HEK293 (cell line): ENCODE measurements at regions not wholly inside any gene's neighbourhood (a gene's known extent, or its start where the extent isn't known, plus 50 kb on each side); places are given as distances from the start of the nearest gene placed in this dataset.

ENCODE experiments used
- CTCF ChIA-PET: fragments of 350-600 bp; formaldehyde crosslinking; extraction: SDS; loops from one replicate; lab custom pipeline; 2021; ENCODE audit warnings: antibody characterized with exemption; lab: Yijun Ruan, JAX
- POLR2A ChIA-PET: fragments of 300-600 bp; formaldehyde crosslinking; extraction: SDS; loops from one replicate; lab custom pipeline; 2020; ENCODE audit warnings: antibody characterized with exemption, inconsistent platforms; lab: Yijun Ruan, JAX
- H3K27ac ChIP-seq: fragments of 200-500 bp; sonication (Bioruptor generic); 2 replicates; pipeline ENCODE4 v1.5.1; 2014; ENCODE audit warnings: low read depth, low read length, control low read depth, inconsistent platforms; ENCODE audit errors: extremely low read depth
- H3K36me3 ChIP-seq, 2 experiments: fragments of 200-500 bp in 1 of 2; sonication (Bioruptor generic) in 1 of 2; 1 replicate in 1 of 2; 2 replicates in 1 of 2; pipeline ENCODE4 v1.5.1; 2014 to 2017; ENCODE audit warnings: inconsistent platforms in 2 of 2, low read length in 2 of 2; ENCODE audit not compliant: control insufficient read depth in 2 of 2, insufficient read depth in 1 of 2
- H3K4me1 ChIP-seq: fragments of 200-500 bp; sonication (Bioruptor generic); 2 replicates; pipeline ENCODE4 v1.5.1; 2014; ENCODE audit warnings: mild to moderate bottlenecking, low read length, inconsistent platforms; ENCODE audit not compliant: control insufficient read depth, insufficient read depth
- H3K4me3 ChIP-seq: 2 replicates; pipeline ENCODE4 v1.5.1; 2011; ENCODE audit warnings: low read depth, mild to moderate bottlenecking, control low read depth, low read length, moderate library complexity
- H3K9me3 ChIP-seq: fragments of 200-500 bp; sonication (Bioruptor generic); 2 replicates; pipeline ENCODE4 v1.5.1; 2014; ENCODE audit warnings: low read depth, low read length, inconsistent platforms; ENCODE audit not compliant: control insufficient read depth, insufficient read depth
- SP2 ChIP-seq: fragments of 450-650 bp; formaldehyde crosslinking; IDR thresholded peaks from 2 replicates; pipeline ENCODE4 v1.5.1; 2016; ENCODE audit warnings: missing biosample characterization, missing genetic modification characterization
- ZNF214 ChIP-seq: fragments of 450-650 bp; formaldehyde crosslinking; IDR thresholded peaks from 2 replicates; pipeline ENCODE4 v1.5.1; 2017; ENCODE audit warnings: missing biosample characterization, mild to moderate bottlenecking, missing genetic modification characterization, borderline replicate concordance
- ZNF223 ChIP-seq: fragments of 450-650 bp; formaldehyde crosslinking; IDR thresholded peaks from 2 replicates; pipeline ENCODE4 v1.5.1; 2016; ENCODE audit warnings: missing biosample characterization, missing genetic modification characterization
- ZNF433 ChIP-seq: fragments of 450-650 bp; formaldehyde crosslinking; IDR thresholded peaks from 2 replicates; pipeline ENCODE4 v1.5.1; 2016; ENCODE audit warnings: missing biosample characterization, missing genetic modification characterization, low read depth
- ZNF48 ChIP-seq: fragments of 450-650 bp; formaldehyde crosslinking; IDR thresholded peaks from 2 replicates; pipeline ENCODE4 v1.5.1; 2016; ENCODE audit warnings: missing biosample characterization, missing genetic modification characterization
- ZNF544 ChIP-seq: fragments of 450-650 bp; formaldehyde crosslinking; IDR thresholded peaks from 2 replicates; pipeline ENCODE4 v1.5.0; 2017; ENCODE audit warnings: missing biosample characterization, missing genetic modification characterization
- ZNF610 ChIP-seq: fragments of 450-650 bp; formaldehyde crosslinking; IDR thresholded peaks from 2 replicates; pipeline ENCODE4 v1.5.1; 2016; ENCODE audit warnings: missing biosample characterization, missing genetic modification characterization, borderline replicate concordance
- ZNF623 ChIP-seq: fragments of 450-650 bp; formaldehyde crosslinking; IDR thresholded peaks from 2 replicates; pipeline ENCODE4 v1.5.1; 2016; ENCODE audit warnings: missing biosample characterization, missing genetic modification characterization
- ZNF629 ChIP-seq: fragments of 450-650 bp; formaldehyde crosslinking; IDR thresholded peaks from 2 replicates; pipeline ENCODE4 v1.5.1; 2017; ENCODE audit warnings: missing biosample characterization, missing genetic modification characterization
- ZNF664 ChIP-seq: fragments of 450-650 bp; formaldehyde crosslinking; IDR thresholded peaks from 2 replicates; pipeline ENCODE4 v1.5.1; 2016; ENCODE audit warnings: missing biosample characterization, missing genetic modification characterization
- ZNF768 ChIP-seq: fragments of 450-650 bp; formaldehyde crosslinking; IDR thresholded peaks from 2 replicates; pipeline ENCODE4 v1.5.1; 2018; ENCODE audit warnings: missing biosample characterization, mild to moderate bottlenecking, missing genetic modification characterization
- ZNF792 ChIP-seq: fragments of 450-650 bp; formaldehyde crosslinking; IDR thresholded peaks from 2 replicates; pipeline ENCODE4 v1.5.1; 2016; ENCODE audit warnings: missing biosample characterization, missing genetic modification characterization
- TF ChIP-seq, protein P1 (sequence below): fragments of 450-650 bp; formaldehyde crosslinking; IDR thresholded peaks from 2 replicates; pipeline ENCODE4 v1.5.1; 2016; ENCODE audit warnings: missing biosample characterization, missing genetic modification characterization
- TF ChIP-seq, protein P2 (sequence below): fragments of 450-650 bp; formaldehyde crosslinking; IDR thresholded peaks from 2 replicates; pipeline ENCODE4 v1.5.1; 2016; ENCODE audit warnings: missing biosample characterization, missing genetic modification characterization
- TF ChIP-seq, protein P3 (sequence below): fragments of 450-650 bp; formaldehyde crosslinking; IDR thresholded peaks from 2 replicates; pipeline ENCODE4 v1.5.1; 2016; ENCODE audit warnings: missing biosample characterization, missing genetic modification characterization
- TF ChIP-seq, protein P4 (sequence below): fragments of 450-650 bp; formaldehyde crosslinking; IDR thresholded peaks from 2 replicates; pipeline ENCODE4 v1.5.1; 2016; ENCODE audit warnings: missing biosample characterization, missing genetic modification characterization
- TF ChIP-seq, protein P5 (sequence below): fragments of 450-650 bp; formaldehyde crosslinking; IDR thresholded peaks from 2 replicates; pipeline ENCODE4 v1.5.1; 2017; ENCODE audit warnings: missing biosample characterization, missing genetic modification characterization

DNA sequence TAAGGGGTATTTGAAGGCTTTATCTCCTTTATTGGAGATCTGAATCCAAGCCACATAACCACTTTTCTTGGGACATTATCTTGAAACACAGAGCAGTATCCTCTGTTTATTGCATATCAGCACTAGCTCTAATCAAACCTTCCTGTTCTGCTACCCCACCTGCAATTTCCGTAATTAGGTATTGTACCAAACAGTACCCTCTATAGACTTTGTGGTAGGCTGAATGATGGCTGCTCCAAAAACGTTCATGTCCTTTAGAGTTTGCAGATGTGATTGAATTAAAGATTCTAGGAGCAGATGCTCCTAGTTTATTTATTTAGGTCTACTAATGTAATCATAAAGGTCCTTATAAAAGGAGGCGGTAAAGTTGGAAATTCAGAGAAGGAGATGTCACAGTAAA, 573.0 kb upstream of the ATXN7L3B start:
- TF ChIP-seq ZNF433 (tag by site-specific recombination) (no peak), ZNF223 (tag by site-specific recombination) (no peak), ZNF544 (no peak), ZNF623 (tag by site-specific recombination) (no peak)
- TF ChIP-seq, protein P1, sequence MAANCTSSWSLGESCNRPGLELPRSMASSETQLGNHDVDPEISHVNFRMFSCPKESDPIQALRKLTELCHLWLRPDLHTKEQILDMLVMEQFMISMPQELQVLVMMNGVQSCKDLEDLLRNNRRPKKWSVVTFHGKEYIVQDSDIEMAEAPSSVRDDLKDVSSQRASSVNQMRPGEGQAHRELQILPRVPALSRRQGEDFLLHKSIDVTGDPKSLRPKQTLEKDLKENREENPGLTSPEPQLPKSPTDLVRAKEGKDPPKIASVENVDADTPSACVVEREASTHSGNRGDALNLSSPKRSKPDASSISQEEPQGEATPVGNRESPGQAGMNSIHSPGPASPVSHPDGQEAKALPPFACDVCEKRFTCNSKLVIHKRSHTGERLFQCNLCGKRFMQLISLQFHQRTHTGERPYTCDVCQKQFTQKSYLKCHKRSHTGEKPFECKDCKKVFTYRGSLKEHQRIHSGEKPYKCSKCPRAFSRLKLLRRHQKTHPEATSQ (tag by site-specific recombination): no peak
- TF ChIP-seq, protein P2, sequence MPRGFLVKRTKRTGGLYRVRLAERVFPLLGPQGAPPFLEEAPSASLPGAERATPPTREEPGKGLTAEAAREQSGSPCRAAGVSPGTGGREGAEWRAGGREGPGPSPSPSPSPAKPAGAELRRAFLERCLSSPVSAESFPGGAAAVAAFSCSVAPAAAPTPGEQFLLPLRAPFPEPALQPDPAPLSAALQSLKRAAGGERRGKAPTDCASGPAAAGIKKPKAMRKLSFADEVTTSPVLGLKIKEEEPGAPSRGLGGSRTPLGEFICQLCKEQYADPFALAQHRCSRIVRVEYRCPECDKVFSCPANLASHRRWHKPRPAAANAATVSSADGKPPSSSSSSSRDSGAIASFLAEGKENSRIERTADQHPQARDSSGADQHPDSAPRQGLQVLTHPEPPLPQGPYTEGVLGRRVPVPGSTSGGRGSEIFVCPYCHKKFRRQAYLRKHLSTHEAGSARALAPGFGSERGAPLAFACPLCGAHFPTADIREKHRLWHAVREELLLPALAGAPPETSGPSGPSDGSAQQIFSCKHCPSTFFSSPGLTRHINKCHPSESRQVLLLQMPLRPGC (tag by site-specific recombination): no peak
- TF ChIP-seq, all 188 proteins: peak for 0
- ChIA-PET CTCF (interaction anchor here (0.7 kb wide), 1 partner anchor 189 kb away, joined by 3 read pairs; no protein-coding TSS in a partner anchor), POLR2A (no interaction called here)
- H3K36me3 ChIP-seq: no peaks in the 10 kb centered on the region
- H3K4me1 ChIP-seq: no peaks in the 10 kb centered on the region
- H3K27ac ChIP-seq: no peak overlapping the region
- no peak overlapping the region for H3K4me3 ChIP-seq
- no peaks in the 10 kb centered on the region for H3K9me3 ChIP-seq

DNA sequence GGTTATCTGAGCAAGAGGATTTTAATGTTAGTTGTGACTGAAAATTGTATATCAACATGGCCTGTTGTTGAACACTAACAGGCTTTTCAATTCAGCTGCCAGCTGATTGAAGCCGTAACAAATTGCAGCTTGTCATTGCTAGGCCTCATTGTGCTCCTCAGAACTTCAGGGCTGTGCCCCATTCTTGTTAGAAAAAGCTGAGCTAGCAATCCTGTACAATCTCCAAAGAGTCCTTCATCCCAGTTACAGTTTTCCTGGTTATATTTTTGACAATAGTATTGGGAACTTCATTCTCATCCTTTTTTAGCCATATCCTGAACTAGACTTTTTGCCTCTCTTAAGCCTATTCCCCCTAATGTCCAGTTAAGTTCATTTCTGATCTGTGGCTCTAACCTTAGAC, 564.1 kb upstream of the ATXN7L3B start:
- Histone ChIP-seq H3K4me3 (no peak overlapping the region), H3K27ac (no peak overlapping the region), H3K4me1 (no peaks in the 10 kb centered on the region), H3K9me3 (no peaks in the 10 kb centered on the region), H3K36me3 (no peaks in the 10 kb centered on the region)
- CTCF ChIA-PET: no interaction called here
- no peak for TF ChIP-seq ZNF768 (tag by site-specific recombination)
- no peak for TF ChIP-seq ZNF610 (tag by site-specific recombination)
- POLR2A ChIA-PET: no interaction called here

DNA sequence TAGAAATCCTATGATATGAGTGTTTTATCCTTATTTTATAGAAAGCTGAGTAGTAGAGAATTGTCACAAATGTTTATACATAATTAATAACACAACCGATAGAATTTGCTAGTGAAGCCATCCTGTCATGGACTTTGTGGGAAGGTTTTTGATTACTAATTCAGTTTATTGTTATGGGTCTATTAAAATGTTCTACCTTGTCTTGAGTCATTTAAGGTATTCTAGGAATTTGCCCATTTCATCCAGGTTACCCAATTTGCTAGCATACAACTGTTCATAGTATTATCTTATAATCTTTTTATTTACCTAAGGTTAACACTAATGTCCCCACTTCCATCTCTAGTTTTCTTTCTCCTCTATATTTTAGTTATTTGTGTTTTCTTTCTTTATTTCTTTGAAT, 553.1 kb upstream of the ATXN7L3B start:
- H3K4me1 ChIP-seq: no peaks in the 10 kb centered on the region
- CTCF ChIA-PET: no interaction called here
- H3K36me3 ChIP-seq: no peaks in the 10 kb centered on the region
- POLR2A ChIA-PET: no interaction called here
- TF ChIP-seq, protein P3, sequence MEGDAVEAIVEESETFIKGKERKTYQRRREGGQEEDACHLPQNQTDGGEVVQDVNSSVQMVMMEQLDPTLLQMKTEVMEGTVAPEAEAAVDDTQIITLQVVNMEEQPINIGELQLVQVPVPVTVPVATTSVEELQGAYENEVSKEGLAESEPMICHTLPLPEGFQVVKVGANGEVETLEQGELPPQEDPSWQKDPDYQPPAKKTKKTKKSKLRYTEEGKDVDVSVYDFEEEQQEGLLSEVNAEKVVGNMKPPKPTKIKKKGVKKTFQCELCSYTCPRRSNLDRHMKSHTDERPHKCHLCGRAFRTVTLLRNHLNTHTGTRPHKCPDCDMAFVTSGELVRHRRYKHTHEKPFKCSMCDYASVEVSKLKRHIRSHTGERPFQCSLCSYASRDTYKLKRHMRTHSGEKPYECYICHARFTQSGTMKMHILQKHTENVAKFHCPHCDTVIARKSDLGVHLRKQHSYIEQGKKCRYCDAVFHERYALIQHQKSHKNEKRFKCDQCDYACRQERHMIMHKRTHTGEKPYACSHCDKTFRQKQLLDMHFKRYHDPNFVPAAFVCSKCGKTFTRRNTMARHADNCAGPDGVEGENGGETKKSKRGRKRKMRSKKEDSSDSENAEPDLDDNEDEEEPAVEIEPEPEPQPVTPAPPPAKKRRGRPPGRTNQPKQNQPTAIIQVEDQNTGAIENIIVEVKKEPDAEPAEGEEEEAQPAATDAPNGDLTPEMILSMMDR (tag by site-specific recombination): no peak
- TF ChIP-seq ZNF629 (tag by site-specific recombination): no peak
- TF ChIP-seq, protein P4, sequence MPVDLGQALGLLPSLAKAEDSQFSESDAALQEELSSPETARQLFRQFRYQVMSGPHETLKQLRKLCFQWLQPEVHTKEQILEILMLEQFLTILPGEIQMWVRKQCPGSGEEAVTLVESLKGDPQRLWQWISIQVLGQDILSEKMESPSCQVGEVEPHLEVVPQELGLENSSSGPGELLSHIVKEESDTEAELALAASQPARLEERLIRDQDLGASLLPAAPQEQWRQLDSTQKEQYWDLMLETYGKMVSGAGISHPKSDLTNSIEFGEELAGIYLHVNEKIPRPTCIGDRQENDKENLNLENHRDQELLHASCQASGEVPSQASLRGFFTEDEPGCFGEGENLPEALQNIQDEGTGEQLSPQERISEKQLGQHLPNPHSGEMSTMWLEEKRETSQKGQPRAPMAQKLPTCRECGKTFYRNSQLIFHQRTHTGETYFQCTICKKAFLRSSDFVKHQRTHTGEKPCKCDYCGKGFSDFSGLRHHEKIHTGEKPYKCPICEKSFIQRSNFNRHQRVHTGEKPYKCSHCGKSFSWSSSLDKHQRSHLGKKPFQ (tag by site-specific recombination): no peak
- TF ChIP-seq ZNF792 (tag by site-specific recombination): no peak
- TF ChIP-seq, protein P5, sequence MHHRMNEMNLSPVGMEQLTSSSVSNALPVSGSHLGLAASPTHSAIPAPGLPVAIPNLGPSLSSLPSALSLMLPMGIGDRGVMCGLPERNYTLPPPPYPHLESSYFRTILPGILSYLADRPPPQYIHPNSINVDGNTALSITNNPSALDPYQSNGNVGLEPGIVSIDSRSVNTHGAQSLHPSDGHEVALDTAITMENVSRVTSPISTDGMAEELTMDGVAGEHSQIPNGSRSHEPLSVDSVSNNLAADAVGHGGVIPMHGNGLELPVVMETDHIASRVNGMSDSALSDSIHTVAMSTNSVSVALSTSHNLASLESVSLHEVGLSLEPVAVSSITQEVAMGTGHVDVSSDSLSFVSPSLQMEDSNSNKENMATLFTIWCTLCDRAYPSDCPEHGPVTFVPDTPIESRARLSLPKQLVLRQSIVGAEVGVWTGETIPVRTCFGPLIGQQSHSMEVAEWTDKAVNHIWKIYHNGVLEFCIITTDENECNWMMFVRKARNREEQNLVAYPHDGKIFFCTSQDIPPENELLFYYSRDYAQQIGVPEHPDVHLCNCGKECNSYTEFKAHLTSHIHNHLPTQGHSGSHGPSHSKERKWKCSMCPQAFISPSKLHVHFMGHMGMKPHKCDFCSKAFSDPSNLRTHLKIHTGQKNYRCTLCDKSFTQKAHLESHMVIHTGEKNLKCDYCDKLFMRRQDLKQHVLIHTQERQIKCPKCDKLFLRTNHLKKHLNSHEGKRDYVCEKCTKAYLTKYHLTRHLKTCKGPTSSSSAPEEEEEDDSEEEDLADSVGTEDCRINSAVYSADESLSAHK (tag by site-specific recombination): no peak
- no peak for TF ChIP-seq ZNF664 (tag by site-specific recombination)
- TF ChIP-seq ZNF214: no peak
- TF ChIP-seq SP2 (tag by site-specific recombination): no peak
- TF ChIP-seq ZNF48 (tag by site-specific recombination): no peak
- no peaks in the 10 kb centered on the region for H3K9me3 ChIP-seq
- no peak overlapping the region for H3K27ac ChIP-seq
- H3K4me3 ChIP-seq: no peak overlapping the region
